WTC11 (cell line): ENCODE measurements at regions not wholly inside any gene's neighbourhood (a gene's known extent, or its start where the extent isn't known, plus 50 kb on each side); places are given as distances from the start of the nearest gene placed in this dataset.

ENCODE experiments used
- CTCF ChIP-seq: fragments of 200-600 bp; IDR thresholded peaks from 2 replicates; pipeline ENCODE4 v1.8.0; 2022; ENCODE audit warnings: antibody characterized with exemption
- MAX ChIP-seq: sonication (generic); formaldehyde crosslinking; IDR thresholded peaks from 2 replicates; pipeline ENCODE4 v1.8.0; 2022; ENCODE audit warnings: mild to moderate bottlenecking, missing genetic modification reagents
- NR2C2 ChIP-seq: sonication (generic); formaldehyde crosslinking; IDR thresholded peaks from 2 replicates; pipeline ENCODE4 v1.8.0; 2022; ENCODE audit warnings: mild to moderate bottlenecking, missing genetic modification reagents
- USF2 ChIP-seq: sonication (generic); formaldehyde crosslinking; IDR thresholded peaks from 2 replicates; pipeline ENCODE4 v1.8.1; 2023; ENCODE audit warnings: mild to moderate bottlenecking, missing genetic modification reagents, moderate library complexity
- TF ChIP-seq, protein P1 (sequence below): sonication (generic); formaldehyde crosslinking; IDR thresholded peaks from 2 replicates; pipeline ENCODE4 v1.8.1; 2023; ENCODE audit warnings: mild to moderate bottlenecking, missing genetic modification reagents, moderate library complexity

- TF ChIP-seq, protein P1, sequence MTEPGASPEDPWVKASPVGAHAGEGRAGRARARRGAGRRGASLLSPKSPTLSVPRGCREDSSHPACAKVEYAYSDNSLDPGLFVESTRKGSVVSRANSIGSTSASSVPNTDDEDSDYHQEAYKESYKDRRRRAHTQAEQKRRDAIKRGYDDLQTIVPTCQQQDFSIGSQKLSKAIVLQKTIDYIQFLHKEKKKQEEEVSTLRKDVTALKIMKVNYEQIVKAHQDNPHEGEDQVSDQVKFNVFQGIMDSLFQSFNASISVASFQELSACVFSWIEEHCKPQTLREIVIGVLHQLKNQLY (CRISPR knock-in tag), result no peak
- TF ChIP-seq CTCF (no peak), MAX (CRISPR knock-in tag) (no peak), USF2 (CRISPR knock-in tag) (no peak), NR2C2 (CRISPR knock-in tag) (no peak)
Measured at GRCh38 chr1:198906739-198907422, 268.0 kb downstream of the PTPRC start.
